GM18873 (cell line): ENCODE measurements at regions not wholly inside any gene's neighbourhood (a gene's known extent, or its start where the extent isn't known, plus 50 kb on each side); places are given as distances from the start of the nearest gene placed in this dataset.
"Not testable (repeated sequence)": the region's sequence is repeated elsewhere in the genome, so short reads cannot be mapped to it uniquely, and the experiment has no call there.

Experiments
- ATAC-seq: cut with Tn5 transposase; IDR thresholded peaks from one replicate; pipeline ENCODE4 v1.9.1; 2021; ENCODE audit warnings: mild to moderate bottlenecking, moderate library complexity, moderate number of reproducible peaks; ENCODE audit not compliant: unreplicated experiment, low FRiP score

GRCh38 chr7:146057958-146058357 lies 58.6 kb upstream of the CNTNAP2 start:
- ATAC-seq, result no peak

- no peak for ATAC-seq
These were observed 61.7 kb upstream of the CNTNAP2 start for GRCh38 chr7:146054909-146055308.

GRCh38 chr7:146053492-146053891 lies 63.1 kb upstream of the CNTNAP2 start:
- ATAC-seq, result no peak

GRCh38 chr7:146043310-146043709 lies 73.3 kb upstream of the CNTNAP2 start:
- ATAC-seq, result not testable (repeated sequence)

GRCh38 chr7:146028251-146028750 lies 88.3 kb upstream of the CNTNAP2 start:
- ATAC-seq, result no peak

- ATAC-seq, result no peak
These were observed 89.4 kb upstream of the CNTNAP2 start for GRCh38 chr7:146027243-146027642.

- ATAC-seq, result no peak
These were observed 93.8 kb upstream of the CNTNAP2 start for GRCh38 chr7:146022776-146023175.

- ATAC-seq, result not testable (repeated sequence)
These were observed 97.3 kb upstream of the CNTNAP2 start for GRCh38 chr7:146019041-146020004.

GRCh38 chr7:146017366-146017765 lies 99.2 kb upstream of the CNTNAP2 start:
- ATAC-seq, result not testable (repeated sequence)

GRCh38 chr7:146014154-146014553 lies 102.4 kb upstream of the CNTNAP2 start:
- not testable (repeated sequence) for ATAC-seq

GRCh38 chr7:146008293-146008692 lies 108.3 kb upstream of the CNTNAP2 start:
- no peak for ATAC-seq

- no peak for ATAC-seq
These were observed 111.8 kb upstream of the CNTNAP2 start for GRCh38 chr7:146004805-146005204.

GRCh38 chr7:146002431-146003078 lies 114.0 kb upstream of the CNTNAP2 start:
- ATAC-seq, result no peak

GRCh38 chr7:146002008-146002407 lies 114.6 kb upstream of the CNTNAP2 start:
- ATAC-seq, result no peak

GRCh38 chr7:146000882-146001281 lies 115.7 kb upstream of the CNTNAP2 start:
- ATAC-seq, result no peak

GRCh38 chr7:145989469-145989868 lies 127.1 kb upstream of the CNTNAP2 start:
- ATAC-seq, result no peak

GRCh38 chr7:145986248-145986874 lies 130.2 kb upstream of the CNTNAP2 start:
- no peak for ATAC-seq

- no peak for ATAC-seq
These were observed 137.8 kb upstream of the CNTNAP2 start for GRCh38 chr7:145978769-145979168.

- no peak for ATAC-seq
These were observed 156.6 kb upstream of the CNTNAP2 start for GRCh38 chr7:145959981-145960380.

GRCh38 chr7:145957160-145957890 lies 159.3 kb upstream of the CNTNAP2 start:
- ATAC-seq, result no peak
